ENCODE measurements at regions not wholly inside any gene's neighbourhood (a gene's known extent, or its start where the extent isn't known, plus 50 kb on each side); places are given as distances from the start of the nearest gene placed in this dataset.
"Not testable (repeated sequence)": the region's sequence is repeated elsewhere in the genome, so short reads cannot be mapped to it uniquely, and the experiment has no call there.

DNA sequence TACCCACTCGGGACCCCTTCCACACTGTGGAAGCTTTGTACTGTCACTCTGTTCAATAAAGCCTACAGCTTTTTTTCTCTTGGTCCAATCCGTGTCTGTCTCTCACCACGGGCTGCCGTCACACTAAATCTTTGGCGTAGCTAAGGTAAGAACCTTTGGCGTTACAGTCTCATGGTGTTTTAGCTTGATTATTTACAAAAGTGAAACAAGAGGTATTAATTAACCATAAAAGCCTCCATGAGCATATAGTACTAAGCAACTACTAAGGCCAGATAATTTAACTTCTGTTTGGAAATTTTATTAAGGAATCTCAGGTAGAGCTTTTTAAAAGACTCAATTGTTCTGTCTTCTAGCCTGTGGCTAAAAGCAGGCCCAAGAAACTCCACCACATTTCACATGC, 370.7 kb upstream of the TRPC7 start:
- CTCF ChIA-PET, result no interaction called here
- no peak overlapping the region for H4K91ac ChIP-seq (ENCODE audit: insufficient read depth, low read depth, low read length)

DNA sequence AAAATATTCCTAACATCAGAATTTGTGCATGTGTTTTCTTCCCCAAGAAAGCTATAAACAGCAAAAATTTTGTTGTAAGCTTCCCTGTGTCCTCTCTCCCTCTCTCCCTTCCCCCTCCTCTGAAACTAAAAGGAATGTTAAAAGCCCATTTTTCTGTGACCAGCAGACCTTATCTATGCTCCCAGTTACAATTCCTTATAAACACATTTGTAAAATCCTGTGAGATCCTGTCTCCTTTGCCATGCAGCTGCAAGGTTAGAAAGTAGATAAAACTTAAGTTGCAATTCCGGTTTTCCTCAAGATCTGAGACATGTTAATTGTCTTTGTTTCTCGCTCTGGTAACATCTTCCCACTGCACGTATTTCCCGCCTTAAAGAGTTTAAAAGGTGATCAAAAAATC, 370.3 kb upstream of the TRPC7 start:
- H2AFZ ChIP-seq (replicated peaks; ENCODE audit: low read length, poor library complexity); H4K5ac ChIP-seq (ENCODE audit: low read depth, low read length): not testable (repeated sequence)

More for the DNA sequence above, 370.7 kb upstream of the TRPC7 start:
- H2BK15ac ChIP-seq (ENCODE audit: low read depth, low read length), result no peak overlapping the region
- H3K27ac ChIP-seq (ENCODE audit: insufficient read depth, low read length), result no peak overlapping the region
- no TSS peak for BruUV-seq (replicated peaks)
- no peaks in the 10 kb centered on the region for H3K79me1 ChIP-seq (ENCODE audit: low read depth in 1 of 2, low read length in 2 of 2)
- H3K9me1 ChIP-seq (ENCODE audit: insufficient read depth, low read length), result no peaks in the 10 kb centered on the region
- H3K9me3 ChIP-seq (ENCODE audit: control insufficient read depth, insufficient read depth, low read length), result no peaks in the 10 kb centered on the region; the same call in 1 of the 2 replicates
- no peak overlapping the region for H3K14ac ChIP-seq (replicated peaks; ENCODE audit: low read depth, low read length)
- H3K4me2 ChIP-seq (ENCODE audit: low read depth, low read length), result no peak overlapping the region
- no peak overlapping the region for H2BK120ac ChIP-seq (ENCODE audit: low read depth, low read length)
- no peak overlapping the region for H2BK20ac ChIP-seq (ENCODE audit: low read depth, low read length)
- ATAC-seq (ENCODE audit: low read depth) (no peak), DNase-seq (no peak)
- H3K36me3 ChIP-seq (ENCODE audit: control insufficient read depth, insufficient read depth, low read length), result no peaks in the 10 kb centered on the region
- H4K20me1 ChIP-seq (ENCODE audit: insufficient read depth, low read length), result no peaks in the 10 kb centered on the region
- no peak overlapping the region for H3K4ac ChIP-seq (ENCODE audit: low read depth, low read length)
- H3K4me3 ChIP-seq (ENCODE audit: insufficient read depth, low read depth, low read length), result no peak overlapping the region
- dilution Hi-C loops (cut with HindIII; ENCODE audit: low sequenced_read_pairs, unreplicated experiment) (no loop called here), in situ Hi-C loops (cut with MboI; ENCODE audit: low sequenced_read_pairs) (no loop called here), intact Hi-C loops (cut with micrococcal nuclease) (no loop called here)
- no peak overlapping the region for H2AK9ac ChIP-seq (replicated peaks; ENCODE audit: low read depth, low read length, poor library complexity)
- H3K23ac ChIP-seq (ENCODE audit: low read depth, low read length), result no peak overlapping the region
- no peak overlapping the region for H3K9ac ChIP-seq (ENCODE audit: low read depth, low read length)
- H2AFZ ChIP-seq (replicated peaks; ENCODE audit: low read length, poor library complexity), result no peak overlapping the region
- no peaks in the 10 kb centered on the region for H3K27me3 ChIP-seq (ENCODE audit: control insufficient read depth, insufficient read depth, low read length)
- POLR2A ChIA-PET (ENCODE audit: unreplicated experiment), result interaction anchor here (0.6 kb wide), 1 partner anchor 920 kb away, joined by 22 read pairs; no protein-coding TSS in a partner anchor
- H3K18ac ChIP-seq (ENCODE audit: low read depth, low read length), result no peak overlapping the region
- H2AK5ac ChIP-seq (ENCODE audit: low read depth, low read length), result no peak overlapping the region
- no peaks in the 10 kb centered on the region for H3K4me1 ChIP-seq (ENCODE audit: control insufficient read depth, insufficient read depth, low read length)
- no CpG with 5 or more reads among the region's 6 CpGs for WGBS, 2 experiments (ENCODE audit: extremely low coverage in 2 of 2, insufficient read length in 1 of 2)
- H2BK5ac ChIP-seq (ENCODE audit: low read depth, low read length, poor library complexity, severe bottlenecking), result no peak overlapping the region
- no peak overlapping the region for H4K5ac ChIP-seq (ENCODE audit: low read depth, low read length)
- H3K56ac ChIP-seq (ENCODE audit: extremely low read depth, insufficient read depth, low read length), result no peak overlapping the region
- TF ChIP-seq, protein P1, sequence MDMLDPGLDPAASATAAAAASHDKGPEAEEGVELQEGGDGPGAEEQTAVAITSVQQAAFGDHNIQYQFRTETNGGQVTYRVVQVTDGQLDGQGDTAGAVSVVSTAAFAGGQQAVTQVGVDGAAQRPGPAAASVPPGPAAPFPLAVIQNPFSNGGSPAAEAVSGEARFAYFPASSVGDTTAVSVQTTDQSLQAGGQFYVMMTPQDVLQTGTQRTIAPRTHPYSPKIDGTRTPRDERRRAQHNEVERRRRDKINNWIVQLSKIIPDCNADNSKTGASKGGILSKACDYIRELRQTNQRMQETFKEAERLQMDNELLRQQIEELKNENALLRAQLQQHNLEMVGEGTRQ (IDR thresholded peaks at IDR 0.05; ENCODE audit: low read depth, low read length), result no peak
- TF ChIP-seq MAZ (IDR thresholded peaks at IDR 0.05; ENCODE audit: borderline replicate concordance, low read depth, low read length), result no peak
- TF ChIP-seq MXI1 (IDR thresholded peaks at IDR 0.05; ENCODE audit: borderline replicate concordance, low read depth, low read length), result no peak
- no peak for TF ChIP-seq RFX5 (IDR thresholded peaks at IDR 0.05; ENCODE audit: low read depth, low read length)
- no peak for TF ChIP-seq CEBPB (IDR thresholded peaks at IDR 0.05; ENCODE audit: low read depth, low read length)
- TF ChIP-seq FOS (IDR thresholded peaks at IDR 0.05; ENCODE audit: low read depth, low read length), result no peak
- no peak for TF ChIP-seq BHLHE40 (IDR thresholded peaks at IDR 0.05; ENCODE audit: low read depth, low read length)
- no peak for TF ChIP-seq RAD21 (IDR thresholded peaks at IDR 0.05; ENCODE audit: low read length)
- TF ChIP-seq MAFK (IDR thresholded peaks at IDR 0.05; ENCODE audit: low read depth, low read length), result no peak
- no peak overlapping the region for H4K8ac ChIP-seq (ENCODE audit: low read depth in 2 of 2, low read length in 2 of 2)

More for the DNA sequence above, 370.3 kb upstream of the TRPC7 start:
- H2BK5ac ChIP-seq (ENCODE audit: low read depth, low read length, poor library complexity, severe bottlenecking); DNase-seq; H2BK15ac ChIP-seq (ENCODE audit: low read depth, low read length); H3K4me1 ChIP-seq (ENCODE audit: control insufficient read depth, insufficient read depth, low read length); H3K79me1 ChIP-seq (ENCODE audit: low read depth in 1 of 2, low read length in 2 of 2); H4K8ac ChIP-seq (ENCODE audit: low read depth in 2 of 2, low read length in 2 of 2); POLR2A ChIA-PET (ENCODE audit: unreplicated experiment); intact Hi-C loops (cut with micrococcal nuclease); H3K9me1 ChIP-seq (ENCODE audit: insufficient read depth, low read length); H3K9me3 ChIP-seq (ENCODE audit: control insufficient read depth, insufficient read depth, low read length); H3K14ac ChIP-seq (replicated peaks; ENCODE audit: low read depth, low read length); H2AK9ac ChIP-seq (replicated peaks; ENCODE audit: low read depth, low read length, poor library complexity); H3K36me3 ChIP-seq (ENCODE audit: control insufficient read depth, insufficient read depth, low read length); CTCF ChIA-PET; H2BK120ac ChIP-seq (ENCODE audit: low read depth, low read length); H3K4me3 ChIP-seq (ENCODE audit: insufficient read depth, low read depth, low read length); H3K18ac ChIP-seq (ENCODE audit: low read depth, low read length); ATAC-seq (ENCODE audit: low read depth); H4K91ac ChIP-seq (ENCODE audit: insufficient read depth, low read depth, low read length); H3K56ac ChIP-seq (ENCODE audit: extremely low read depth, insufficient read depth, low read length); H3K4me2 ChIP-seq (ENCODE audit: low read depth, low read length); H3K23ac ChIP-seq (ENCODE audit: low read depth, low read length); H2BK20ac ChIP-seq (ENCODE audit: low read depth, low read length); H3K27ac ChIP-seq (ENCODE audit: insufficient read depth, low read length); H3K4ac ChIP-seq (ENCODE audit: low read depth, low read length); in situ Hi-C loops (cut with MboI; ENCODE audit: low sequenced_read_pairs); dilution Hi-C loops (cut with HindIII; ENCODE audit: low sequenced_read_pairs, unreplicated experiment); H4K20me1 ChIP-seq (ENCODE audit: insufficient read depth, low read length); BruUV-seq (replicated peaks); H3K9ac ChIP-seq (ENCODE audit: low read depth, low read length); H3K27me3 ChIP-seq (ENCODE audit: control insufficient read depth, insufficient read depth, low read length); H2AK5ac ChIP-seq (ENCODE audit: low read depth, low read length): not testable (repeated sequence)
- no CpG with 5 or more reads among the region's 4 CpGs for WGBS, 2 experiments (ENCODE audit: extremely low coverage in 2 of 2, insufficient read length in 1 of 2)

Measured in IMR-90 (cell line).